ENCODE measurements at regions not wholly inside any gene's neighbourhood (a gene's known extent, or its start where the extent isn't known, plus 50 kb on each side); places are given as distances from the start of the nearest gene placed in this dataset.
"Not testable (repeated sequence)": the region's sequence is repeated elsewhere in the genome, so short reads cannot be mapped to it uniquely, and the experiment has no call there.

DNA sequence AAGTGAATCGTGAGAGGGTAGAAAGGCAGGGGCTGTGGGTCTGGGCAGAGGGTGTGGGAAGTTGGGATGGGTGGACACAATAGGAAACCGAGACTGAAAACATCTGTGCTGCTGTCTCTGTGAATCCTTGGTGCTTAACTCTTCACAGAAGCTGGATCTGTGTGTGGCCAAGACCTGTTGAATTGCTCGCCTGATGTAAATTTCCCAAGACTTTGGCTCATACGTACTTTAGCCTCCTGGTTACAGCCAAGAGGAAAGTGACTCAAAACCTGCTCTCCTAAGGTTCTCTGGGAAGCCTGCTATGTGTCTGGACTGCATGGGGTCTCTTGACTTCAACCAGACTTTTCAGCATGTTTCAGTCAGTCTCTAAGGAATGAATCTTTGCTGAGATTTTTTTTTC lies 270.3 kb downstream of the RWDD3 start:
- CTCF ChIA-PET: no interaction called here
- Mint-ChIP-seq H3K9me3 (ENCODE audit: low read depth) (peaks cover 2% of the 10 kb centered on the region), H3K4me3 (no peak overlapping the region), H3K36me3 (ENCODE audit: low read depth) (no peaks in the 10 kb centered on the region), H3K27me3 (no peaks in the 10 kb centered on the region), H3K4me1 (no peaks in the 10 kb centered on the region), H3K27ac (no peak overlapping the region)
- ATAC-seq (no peak), DNase-seq (no peak)
- POLR2A ChIA-PET: no interaction called here
- intact Hi-C loops (cut with DNase I, micrococcal nuclease): no loop called here

DNA sequence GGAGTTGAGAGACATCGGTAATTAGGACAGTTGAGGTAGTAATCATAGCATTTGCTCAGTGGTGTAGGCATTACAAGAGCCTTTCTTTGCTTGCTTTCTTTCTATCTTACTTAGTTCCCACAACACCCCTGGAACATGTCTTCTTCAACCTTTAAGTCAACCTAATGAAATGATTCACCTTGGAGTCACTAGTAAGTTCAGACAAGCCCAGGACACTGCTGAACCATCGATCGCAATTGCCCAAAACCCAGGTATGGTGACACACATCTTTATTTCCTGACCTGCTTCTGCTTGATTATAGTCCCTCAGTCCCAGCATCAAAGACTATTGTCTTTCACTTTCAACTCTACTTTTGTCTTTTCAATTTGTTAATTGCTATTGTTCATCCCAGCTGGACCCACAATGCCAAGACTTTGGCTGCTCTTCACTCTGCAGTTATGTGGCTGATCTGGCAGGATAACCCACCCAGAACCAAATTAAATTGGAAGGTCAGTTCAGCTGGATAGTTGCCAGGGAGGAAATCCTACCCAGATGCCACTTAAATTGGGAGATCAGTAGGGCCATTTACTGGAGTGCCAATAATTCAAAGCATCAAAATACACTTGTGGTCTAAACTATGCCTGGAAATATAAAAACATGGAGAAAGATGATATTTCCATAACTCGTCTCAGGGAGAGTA lies 272.9 kb downstream of the RWDD3 start:
- ATAC-seq (no peak), DNase-seq (no peak)
- no peak overlapping the region for H3K27ac Mint-ChIP-seq
- H3K4me1 Mint-ChIP-seq: no peaks in the 10 kb centered on the region
- H3K4me3 Mint-ChIP-seq: no peak overlapping the region
- intact Hi-C loops (cut with DNase I, micrococcal nuclease): no loop called here
- ChIA-PET CTCF (no interaction called here), POLR2A (no interaction called here)
- H3K36me3 Mint-ChIP-seq (ENCODE audit: low read depth): no peaks in the 10 kb centered on the region
- H3K27me3 Mint-ChIP-seq: no peaks in the 10 kb centered on the region
- H3K9me3 Mint-ChIP-seq (ENCODE audit: low read depth): no peaks in the 10 kb centered on the region

DNA sequence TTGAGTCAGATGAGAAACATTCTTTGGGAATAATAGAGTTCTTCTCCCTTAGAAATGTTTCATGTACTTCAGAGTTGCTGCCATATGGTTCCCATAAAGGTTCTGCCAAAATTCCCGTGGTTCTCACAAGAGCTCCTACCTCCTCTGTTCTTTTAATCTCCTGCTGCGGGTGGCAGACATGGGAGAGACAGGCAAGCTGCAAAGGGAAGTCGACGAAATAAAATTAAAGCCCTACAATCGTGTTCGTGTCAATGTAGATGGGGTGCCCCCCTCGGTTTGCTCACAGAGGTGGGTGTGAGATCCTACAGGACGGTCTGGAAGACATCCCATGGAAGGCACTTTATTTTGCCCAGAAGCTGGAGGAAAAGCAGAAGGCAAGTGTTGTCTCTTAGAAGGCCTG lies 276.0 kb downstream of the RWDD3 start:
- POLR2A ChIA-PET: no interaction called here
- ATAC-seq: no peak
- Mint-ChIP-seq H3K27ac (no peak overlapping the region), H3K36me3 (ENCODE audit: low read depth) (no peaks in the 10 kb centered on the region), H3K9me3 (ENCODE audit: low read depth) (no peaks in the 10 kb centered on the region), H3K27me3 (no peaks in the 10 kb centered on the region), H3K4me3 (no peak overlapping the region), H3K4me1 (no peaks in the 10 kb centered on the region)
- no peak for DNase-seq
- CTCF ChIA-PET: no interaction called here
- intact Hi-C loops (cut with DNase I, micrococcal nuclease): no loop called here

DNA sequence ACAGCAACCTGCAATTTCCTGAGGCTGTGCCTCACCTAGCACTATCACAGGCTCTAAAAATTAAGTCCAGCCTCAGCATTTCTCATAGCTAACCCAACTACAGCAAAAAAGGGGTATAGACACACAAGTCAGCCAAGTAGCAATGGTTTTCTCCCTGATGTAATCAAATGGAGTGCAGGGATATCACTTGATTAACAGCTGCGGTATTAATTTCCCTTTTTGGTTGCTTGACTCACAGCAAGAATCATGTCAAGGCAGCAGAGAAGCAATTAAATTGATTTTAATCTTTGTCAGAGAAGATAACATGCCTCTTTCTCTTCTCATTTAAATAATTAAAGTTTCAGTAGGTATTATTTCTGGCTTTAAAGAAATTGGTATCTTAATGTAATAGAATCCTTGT lies 278.9 kb downstream of the RWDD3 start:
- no peaks in the 10 kb centered on the region for H3K4me1 Mint-ChIP-seq
- no peak overlapping the region for H3K27ac Mint-ChIP-seq
- intact Hi-C loops (cut with DNase I, micrococcal nuclease): no loop called here
- POLR2A ChIA-PET: no interaction called here
- H3K36me3 Mint-ChIP-seq (ENCODE audit: low read depth): no peaks in the 10 kb centered on the region
- no peaks in the 10 kb centered on the region for H3K27me3 Mint-ChIP-seq
- peaks cover 7% of the 10 kb centered on the region for H3K9me3 Mint-ChIP-seq (ENCODE audit: low read depth)
- no peak overlapping the region for H3K4me3 Mint-ChIP-seq
- DNase-seq: no peak
- CTCF ChIA-PET: no interaction called here
- ATAC-seq: no peak

DNA sequence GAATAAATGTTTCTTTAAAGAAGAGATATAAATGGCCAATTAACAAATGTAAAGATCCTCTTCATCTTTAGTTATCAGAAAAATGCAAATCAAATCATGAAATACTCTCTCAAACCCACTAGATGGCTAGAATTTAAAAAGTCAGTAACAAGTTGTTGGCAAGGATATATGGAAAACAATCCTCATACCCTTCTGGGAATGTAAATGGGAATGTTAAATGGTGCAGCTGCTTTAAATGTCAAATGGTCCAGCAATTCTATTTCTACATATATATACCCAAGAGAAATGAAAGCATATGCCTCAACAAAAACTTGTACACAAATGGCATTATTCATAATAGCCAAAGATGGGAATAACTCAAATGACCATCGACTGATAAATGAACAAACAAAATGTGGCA lies 283.5 kb downstream of the RWDD3 start:
- H3K27me3 Mint-ChIP-seq: no peaks in the 10 kb centered on the region
- no peak for ATAC-seq
- intact Hi-C loops (cut with DNase I, micrococcal nuclease): no loop called here
- no peak for DNase-seq
- H3K9me3 Mint-ChIP-seq (ENCODE audit: low read depth): peaks cover 14% of the 10 kb centered on the region
- no peaks in the 10 kb centered on the region for H3K4me1 Mint-ChIP-seq
- no peak overlapping the region for H3K27ac Mint-ChIP-seq
- H3K36me3 Mint-ChIP-seq (ENCODE audit: low read depth): no peaks in the 10 kb centered on the region
- H3K4me3 Mint-ChIP-seq: no peak overlapping the region
- CTCF ChIA-PET: no interaction called here
- POLR2A ChIA-PET: no interaction called here

DNA sequence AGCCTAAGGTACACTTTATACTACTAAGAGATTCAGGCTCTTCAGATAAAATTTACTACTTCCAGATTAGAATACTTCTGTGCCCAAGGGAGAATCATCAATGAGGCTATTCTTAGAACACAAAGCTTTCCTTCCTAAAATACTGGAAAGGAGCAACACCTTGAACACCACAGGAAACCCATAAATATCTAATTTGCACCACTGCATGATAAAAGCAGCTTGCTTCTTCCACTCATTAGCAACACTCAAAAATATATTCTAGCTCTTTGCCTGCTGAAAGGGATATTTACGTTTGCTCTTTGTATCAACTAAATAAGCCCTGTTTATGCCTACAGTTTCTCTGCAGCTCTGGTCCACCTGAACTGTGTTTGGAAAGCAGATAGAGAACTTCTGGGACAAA lies 284.3 kb downstream of the RWDD3 start:
- H3K4me3 Mint-ChIP-seq: no peak overlapping the region
- H3K27me3 Mint-ChIP-seq: no peaks in the 10 kb centered on the region
- H3K9me3 Mint-ChIP-seq (ENCODE audit: low read depth): peaks cover 20% of the 10 kb centered on the region
- DNase-seq: no peak
- intact Hi-C loops (cut with DNase I, micrococcal nuclease): no loop called here
- no peak overlapping the region for H3K27ac Mint-ChIP-seq
- no peak for ATAC-seq
- ChIA-PET POLR2A (no interaction called here), CTCF (no interaction called here)
- no peaks in the 10 kb centered on the region for H3K36me3 Mint-ChIP-seq (ENCODE audit: low read depth)
- no peaks in the 10 kb centered on the region for H3K4me1 Mint-ChIP-seq

DNA sequence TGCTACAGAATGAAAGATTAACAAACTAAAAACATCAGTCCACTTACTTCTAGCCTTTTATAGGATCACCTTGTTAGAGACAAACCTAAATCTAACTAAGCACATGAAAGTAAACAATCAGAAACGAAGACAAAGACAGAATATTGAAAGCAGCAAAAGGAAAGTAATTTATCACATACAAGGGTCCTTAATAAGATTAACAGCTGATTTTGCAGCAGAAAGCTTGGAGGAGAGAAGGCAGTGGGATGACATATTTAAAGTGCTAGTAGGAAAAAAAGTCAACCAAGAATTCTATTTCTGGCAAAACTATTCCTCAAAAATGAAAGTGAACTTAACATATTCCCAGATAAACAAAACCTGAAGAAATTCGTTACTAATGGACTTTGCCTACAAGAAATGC lies 286.4 kb downstream of the RWDD3 start:
- Mint-ChIP-seq H3K27ac (no peak overlapping the region), H3K9me3 (ENCODE audit: low read depth) (peaks cover 25% of the 10 kb centered on the region), H3K36me3 (ENCODE audit: low read depth) (no peaks in the 10 kb centered on the region), H3K4me3 (no peak overlapping the region), H3K4me1 (no peaks in the 10 kb centered on the region), H3K27me3 (no peaks in the 10 kb centered on the region)
- POLR2A ChIA-PET: no interaction called here
- intact Hi-C loops (cut with DNase I, micrococcal nuclease): no loop called here
- no peak for ATAC-seq
- DNase-seq: no peak
- CTCF ChIA-PET: no interaction called here

DNA sequence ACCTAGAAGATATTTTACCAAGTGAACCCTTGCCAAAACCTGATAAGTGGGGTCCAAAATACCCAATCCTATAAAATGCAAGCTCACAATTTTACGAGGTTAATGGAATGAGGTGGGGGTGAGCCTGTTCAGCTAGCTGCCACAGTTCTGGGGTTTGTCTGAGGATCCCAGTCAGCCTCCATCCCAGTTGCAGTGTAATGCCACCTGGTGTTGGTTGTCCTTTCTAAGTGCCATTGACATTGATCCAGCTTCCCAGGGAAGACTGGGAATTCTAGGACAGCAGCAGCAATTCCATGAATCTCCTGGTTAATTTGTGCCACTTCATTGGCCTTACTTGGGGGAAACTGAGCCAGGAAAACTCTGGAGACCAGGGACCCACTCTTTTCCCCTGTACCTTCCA lies 298.3 kb downstream of the RWDD3 start:
- H3K4me1 Mint-ChIP-seq: no peaks in the 10 kb centered on the region
- no peaks in the 10 kb centered on the region for H3K9me3 Mint-ChIP-seq (ENCODE audit: low read depth)
- CTCF ChIA-PET: no interaction called here
- intact Hi-C loops (cut with DNase I, micrococcal nuclease): no loop called here
- no peak overlapping the region for H3K4me3 Mint-ChIP-seq
- no peak for ATAC-seq
- no peaks in the 10 kb centered on the region for H3K36me3 Mint-ChIP-seq (ENCODE audit: low read depth)
- no peak for DNase-seq
- POLR2A ChIA-PET: no interaction called here
- no peak overlapping the region for H3K27ac Mint-ChIP-seq
- no peaks in the 10 kb centered on the region for H3K27me3 Mint-ChIP-seq

DNA sequence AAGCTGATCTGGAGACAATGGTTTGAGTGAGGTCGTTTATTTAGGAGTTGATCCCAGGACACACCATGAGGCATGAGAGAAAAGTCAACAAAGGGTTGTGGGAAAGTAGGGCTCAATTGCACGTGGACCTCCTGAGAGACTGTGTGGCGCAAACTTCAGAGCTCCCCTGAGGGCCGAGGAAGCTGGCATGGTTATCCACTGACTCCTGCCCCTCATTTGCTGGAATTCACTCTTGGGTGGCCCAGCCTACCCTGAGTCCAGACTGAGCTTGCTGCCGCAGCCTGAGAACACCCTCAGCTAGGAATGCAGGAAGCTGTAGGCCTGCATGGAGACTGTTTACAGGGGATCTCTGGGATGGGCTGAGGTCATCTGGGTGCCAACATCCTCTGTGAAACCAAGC lies 301.0 kb downstream of the RWDD3 start:
- no peaks in the 10 kb centered on the region for H3K27me3 Mint-ChIP-seq
- intact Hi-C loops (cut with DNase I, micrococcal nuclease): no loop called here
- no peaks in the 10 kb centered on the region for H3K36me3 Mint-ChIP-seq (ENCODE audit: low read depth)
- ATAC-seq: no peak
- no peaks in the 10 kb centered on the region for H3K9me3 Mint-ChIP-seq (ENCODE audit: low read depth)
- no peak for DNase-seq
- CTCF ChIA-PET: no interaction called here
- no peak overlapping the region for H3K4me3 Mint-ChIP-seq
- POLR2A ChIA-PET: no interaction called here
- H3K27ac Mint-ChIP-seq: no peak overlapping the region
- no peaks in the 10 kb centered on the region for H3K4me1 Mint-ChIP-seq

DNA sequence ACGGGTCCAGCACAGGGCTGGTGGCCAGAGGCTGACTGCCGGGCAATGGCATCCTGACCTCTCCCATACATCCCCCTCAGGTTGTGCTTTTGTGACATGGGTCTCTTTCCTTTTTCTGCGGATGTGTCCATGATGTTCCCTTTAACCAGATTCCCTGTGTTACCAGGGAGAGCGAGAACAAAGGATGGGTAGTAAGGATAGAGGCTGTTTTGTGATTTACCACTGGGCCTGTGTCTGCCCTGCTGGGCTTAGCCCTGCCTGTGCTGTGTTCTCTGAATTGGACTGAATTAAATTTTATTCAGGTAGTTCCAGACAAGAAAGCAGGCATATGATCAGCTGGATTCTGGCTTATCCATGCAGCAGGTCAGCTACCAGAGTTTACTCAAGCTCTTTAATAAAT lies 301.6 kb downstream of the RWDD3 start:
- H3K36me3 Mint-ChIP-seq (ENCODE audit: low read depth): no peaks in the 10 kb centered on the region

DNA sequence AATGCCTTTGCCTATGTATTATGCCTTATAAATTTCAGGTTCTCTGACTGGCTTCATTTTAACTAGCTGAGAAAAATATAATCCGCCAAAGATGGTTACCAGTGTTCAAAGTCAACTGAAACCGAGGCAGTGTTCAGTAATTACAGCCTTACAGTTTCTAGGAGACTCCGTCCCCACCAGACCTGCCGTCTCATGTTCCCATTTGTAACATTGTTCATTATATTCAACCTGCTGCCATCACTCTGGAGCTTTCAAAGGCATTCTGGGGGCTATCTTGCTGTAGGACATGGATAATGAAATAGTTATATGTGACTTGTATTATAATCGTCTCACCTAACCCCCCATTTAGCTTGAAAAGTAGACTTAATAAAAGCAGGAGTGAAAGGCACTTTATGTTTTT lies 302.5 kb downstream of the RWDD3 start:
- Mint-ChIP-seq H3K4me3 (no peak overlapping the region), H3K36me3 (ENCODE audit: low read depth) (no peaks in the 10 kb centered on the region), H3K4me1 (no peaks in the 10 kb centered on the region), H3K9me3 (ENCODE audit: low read depth) (no peaks in the 10 kb centered on the region), H3K27me3 (no peaks in the 10 kb centered on the region), H3K27ac (no peak overlapping the region)
- DNase-seq (no peak), ATAC-seq (no peak)
- POLR2A ChIA-PET: no interaction called here
- CTCF ChIA-PET: no interaction called here
- intact Hi-C loops (cut with DNase I, micrococcal nuclease): no loop called here

More for the DNA sequence above, 301.6 kb downstream of the RWDD3 start:
- ChIA-PET CTCF (no interaction called here), POLR2A (no interaction called here)
- Mint-ChIP-seq H3K4me3 (no peak overlapping the region), H3K27me3 (no peaks in the 10 kb centered on the region), H3K4me1 (no peaks in the 10 kb centered on the region), H3K27ac (no peak overlapping the region), H3K9me3 (ENCODE audit: low read depth) (no peaks in the 10 kb centered on the region)
- DNase-seq (no peak), ATAC-seq (no peak)
- intact Hi-C loops (cut with DNase I, micrococcal nuclease): no loop called here

DNA sequence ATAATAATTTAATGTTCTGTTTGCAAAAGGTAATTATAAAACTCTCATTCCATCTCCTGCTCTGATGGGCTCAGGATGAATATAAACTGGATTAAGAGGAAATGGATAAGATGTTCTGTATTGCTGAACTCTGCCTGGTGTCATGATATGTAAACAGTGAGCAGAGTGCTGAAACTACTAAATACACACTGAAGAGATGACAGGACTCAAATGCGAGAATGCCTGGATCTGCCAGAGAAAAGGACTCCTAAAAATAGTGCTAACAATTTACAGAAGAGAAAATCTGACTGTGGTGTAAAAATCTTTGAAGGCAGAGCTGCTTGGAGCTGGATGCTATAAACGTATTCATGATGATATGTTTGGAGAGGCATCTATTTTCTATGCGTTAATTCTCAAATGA lies 303.2 kb downstream of the RWDD3 start:
- no peak overlapping the region for H3K27ac Mint-ChIP-seq
- H3K27me3 Mint-ChIP-seq: no peaks in the 10 kb centered on the region

DNA sequence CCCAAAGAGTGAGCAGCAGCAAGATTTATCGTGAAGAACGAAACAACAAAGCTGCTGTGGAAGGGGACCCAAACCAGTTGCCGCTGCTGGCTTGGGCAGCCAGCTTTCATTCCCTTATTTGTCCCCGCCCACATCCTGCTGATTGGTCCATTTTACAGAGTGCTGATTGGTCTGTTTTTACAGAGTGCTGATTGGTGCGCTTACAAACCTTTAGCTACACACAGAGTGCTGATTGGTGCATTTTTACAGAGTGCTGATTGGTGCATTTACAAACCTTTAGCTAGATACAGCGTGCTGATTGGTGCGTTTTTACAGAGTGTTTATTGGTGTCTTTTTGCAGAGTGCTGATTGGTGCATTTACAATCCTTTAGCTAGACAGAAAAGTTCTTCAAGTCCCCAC lies 304.2 kb downstream of the RWDD3 start:
- DNase-seq; H3K4me1 Mint-ChIP-seq; POLR2A ChIA-PET; H3K9me3 Mint-ChIP-seq (ENCODE audit: low read depth); H3K36me3 Mint-ChIP-seq (ENCODE audit: low read depth); CTCF ChIA-PET; H3K4me3 Mint-ChIP-seq; H3K27ac Mint-ChIP-seq; ATAC-seq; H3K27me3 Mint-ChIP-seq; intact Hi-C loops (cut with DNase I, micrococcal nuclease): not testable (repeated sequence)

More for the DNA sequence above, 303.2 kb downstream of the RWDD3 start:
- DNase-seq (no peak), ATAC-seq (no peak)
- CTCF ChIA-PET: no interaction called here
- intact Hi-C loops (cut with DNase I, micrococcal nuclease): no loop called here
- POLR2A ChIA-PET: no interaction called here
- Mint-ChIP-seq H3K36me3 (ENCODE audit: low read depth) (no peaks in the 10 kb centered on the region), H3K4me3 (no peak overlapping the region), H3K9me3 (ENCODE audit: low read depth) (no peaks in the 10 kb centered on the region), H3K4me1 (no peaks in the 10 kb centered on the region)

Measured in activated CD4-positive, alpha-beta T cell treated with anti-CD3 and anti-CD28 coated beads for 36 hours (primary cell).